GM19372 (cell line): ENCODE measurements at regions not wholly inside any gene's neighbourhood (a gene's known extent, or its start where the extent isn't known, plus 50 kb on each side); places are given as distances from the start of the nearest gene placed in this dataset.

ENCODE experiments used
- ATAC-seq: cut with Tn5 transposase; IDR thresholded peaks from one replicate; pipeline ENCODE4 v1.9.1; 2021; ENCODE audit warnings: mild to moderate bottlenecking, low read depth, moderate library complexity; ENCODE audit not compliant: unreplicated experiment

- ATAC-seq, result no peak
These were observed 66.3 kb upstream of the C1QTNF7 start for GRCh38 chr4:15361529-15361928.

GRCh38 chr4:15362541-15362940 lies 65.3 kb upstream of the C1QTNF7 start:
- no peak for ATAC-seq

GRCh38 chr4:15364183-15364582 lies 63.6 kb upstream of the C1QTNF7 start:
- no peak for ATAC-seq

GRCh38 chr4:15365641-15366040 lies 62.2 kb upstream of the C1QTNF7 start:
- no peak for ATAC-seq

GRCh38 chr4:15366721-15367120 lies 61.1 kb upstream of the C1QTNF7 start:
- ATAC-seq, result no peak

GRCh38 chr4:15368856-15369255 lies 59.0 kb upstream of the C1QTNF7 start:
- no peak for ATAC-seq

GRCh38 chr4:15370296-15370695 lies 57.5 kb upstream of the C1QTNF7 start:
- ATAC-seq, result no peak

GRCh38 chr4:15373363-15373762 lies 54.5 kb upstream of the C1QTNF7 start:
- ATAC-seq, result no peak

- ATAC-seq, result no peak
These were observed 53.2 kb upstream of the C1QTNF7 start for GRCh38 chr4:15374656-15375055.

GRCh38 chr4:15375667-15376066 lies 52.2 kb upstream of the C1QTNF7 start:
- no peak for ATAC-seq

- no peak for ATAC-seq
These were observed 51.7 kb upstream of the C1QTNF7 start for GRCh38 chr4:15376145-15376544.

GRCh38 chr4:15376594-15376993 lies 51.2 kb upstream of the C1QTNF7 start:
- no peak for ATAC-seq
